ELF-1 (cell line): ENCODE measurements at regions not wholly inside any gene's neighbourhood (a gene's known extent, or its start where the extent isn't known, plus 50 kb on each side); places are given as distances from the start of the nearest gene placed in this dataset.
"Not testable (repeated sequence)": the region's sequence is repeated elsewhere in the genome, so short reads cannot be mapped to it uniquely, and the experiment has no call there.

Experiments
- DNase-seq: peaks from one replicate; pipeline ENCODE4 v3.0.0-alpha.2; 2016; ENCODE audit warnings: low read depth, low spot score

DNA sequence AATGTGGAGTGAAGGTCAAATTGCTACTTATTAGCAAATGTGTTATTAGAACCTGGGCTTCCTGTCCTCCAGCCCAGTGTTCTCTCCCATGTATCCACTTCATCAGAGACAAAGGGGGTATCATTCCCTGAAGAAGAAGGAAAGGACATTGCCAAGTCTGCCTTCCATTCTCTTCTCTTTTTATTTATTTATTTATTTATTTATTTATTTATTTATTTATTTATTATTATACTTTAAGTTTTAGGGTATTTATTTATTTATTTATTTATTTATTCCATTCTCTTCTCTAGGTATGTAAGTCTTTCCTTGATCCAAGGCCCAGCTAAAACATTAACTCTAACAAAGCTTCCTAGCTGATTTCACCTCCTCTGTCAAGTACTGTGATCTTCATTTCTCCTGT, 277.8 kb upstream of the DNAJC19 start:
- no peak for DNase-seq

DNA sequence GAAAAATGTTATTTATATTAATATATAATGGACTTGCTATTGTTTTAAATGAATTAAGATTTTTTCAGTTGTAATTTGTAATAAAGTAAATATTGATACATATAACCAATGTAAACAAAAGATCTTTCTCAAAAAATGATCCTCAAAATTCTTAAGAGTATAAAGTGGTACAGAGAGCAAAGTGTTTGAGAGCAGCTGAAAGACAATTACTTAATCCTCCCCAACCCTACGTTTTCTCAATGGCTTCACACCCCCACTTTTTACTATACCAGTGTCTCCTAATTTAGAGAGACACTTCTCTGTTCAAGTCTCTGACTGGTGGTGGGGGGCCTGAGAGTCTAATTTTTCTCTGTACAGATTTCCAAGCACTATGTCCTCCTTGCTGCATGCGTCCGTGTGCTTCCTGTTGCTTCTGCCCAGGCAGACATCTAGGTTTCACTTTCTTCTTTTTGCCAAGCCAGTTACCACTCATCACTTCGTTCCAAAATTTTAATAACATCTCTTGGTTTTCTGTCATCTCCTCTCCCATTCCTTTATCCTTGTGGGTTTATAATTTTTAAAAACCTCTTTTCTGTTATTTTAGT, 276.3 kb upstream of the DNAJC19 start:
- no peak for DNase-seq

DNA sequence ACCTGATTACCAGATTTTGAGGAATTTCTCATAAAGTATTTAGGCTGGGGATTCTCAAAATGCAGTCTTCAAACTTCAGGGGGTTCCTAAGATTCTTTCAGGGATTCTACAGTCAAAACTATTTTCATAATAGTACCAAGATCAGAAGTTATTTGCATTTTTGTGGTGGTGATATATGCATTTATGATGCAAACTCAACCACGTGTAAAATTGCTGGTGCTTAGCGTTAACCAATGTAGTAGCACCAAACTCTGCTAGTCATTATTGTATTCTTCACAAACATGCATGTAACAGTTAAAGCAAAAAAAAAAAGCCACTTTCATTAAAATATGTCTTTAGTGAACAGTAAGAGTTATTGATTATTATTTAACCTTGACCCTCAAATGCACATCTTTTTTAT, 274.9 kb upstream of the DNAJC19 start:
- DNase-seq: no peak

DNA sequence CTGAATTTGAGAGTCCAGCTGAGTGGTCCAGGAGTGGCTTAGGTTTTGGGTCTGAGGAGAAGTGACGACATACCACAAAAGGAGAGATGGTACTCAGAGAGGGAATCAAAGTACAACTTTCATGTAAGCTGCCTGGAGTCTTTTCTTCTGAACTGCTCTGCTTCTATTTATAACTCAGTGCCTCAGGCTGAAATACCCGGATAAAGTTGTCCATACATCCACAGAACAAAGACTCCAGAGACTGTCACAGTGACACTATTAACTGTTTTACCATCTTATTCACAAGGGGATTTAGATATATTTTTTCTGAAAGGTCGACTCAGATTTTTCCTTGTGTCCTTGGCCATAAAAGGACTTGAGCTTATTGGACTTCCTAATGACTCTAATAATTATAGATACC, 264.3 kb upstream of the DNAJC19 start:
- peak; percentile 20 for DNase-seq

DNA sequence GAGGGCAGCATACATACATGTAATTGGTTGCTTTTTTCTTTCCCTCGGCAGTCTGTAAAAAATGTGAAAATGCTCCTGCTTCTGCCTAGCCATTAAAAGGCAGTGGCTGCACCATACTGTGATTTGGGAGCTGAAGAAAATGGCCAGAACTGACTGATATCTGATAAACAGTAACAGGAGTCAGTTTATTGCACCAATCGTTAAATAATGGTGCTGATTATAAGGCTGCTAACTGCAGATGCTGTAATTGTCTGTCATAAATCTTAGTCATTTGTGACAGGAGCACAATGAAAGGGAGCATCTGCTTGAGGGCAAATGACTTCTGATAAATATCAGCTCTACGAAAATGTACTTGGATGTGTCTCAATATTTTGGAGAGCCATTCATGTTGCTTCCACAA, 263.1 kb upstream of the DNAJC19 start:
- DNase-seq: peak; percentile 8

DNA sequence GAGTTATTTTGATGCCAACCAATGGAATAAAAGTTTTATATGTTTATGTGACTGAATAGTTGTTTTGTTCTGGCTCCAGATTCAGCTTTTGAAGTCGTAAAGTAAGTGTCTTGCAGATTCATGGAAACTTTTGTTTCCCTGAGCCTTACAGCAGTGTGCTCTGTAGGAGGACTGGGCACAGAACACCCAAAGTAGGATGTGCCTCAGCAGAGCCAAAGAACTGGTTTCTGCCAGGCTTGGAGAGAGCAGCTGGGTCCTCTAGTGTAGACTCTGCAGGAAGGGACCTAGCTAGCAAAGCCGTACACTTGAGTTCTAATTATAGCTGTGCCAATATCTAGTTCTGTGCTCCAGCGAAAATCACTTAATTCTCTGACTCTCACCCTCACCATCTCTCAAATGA, 261.2 kb upstream of the DNAJC19 start:
- no peak for DNase-seq

DNA sequence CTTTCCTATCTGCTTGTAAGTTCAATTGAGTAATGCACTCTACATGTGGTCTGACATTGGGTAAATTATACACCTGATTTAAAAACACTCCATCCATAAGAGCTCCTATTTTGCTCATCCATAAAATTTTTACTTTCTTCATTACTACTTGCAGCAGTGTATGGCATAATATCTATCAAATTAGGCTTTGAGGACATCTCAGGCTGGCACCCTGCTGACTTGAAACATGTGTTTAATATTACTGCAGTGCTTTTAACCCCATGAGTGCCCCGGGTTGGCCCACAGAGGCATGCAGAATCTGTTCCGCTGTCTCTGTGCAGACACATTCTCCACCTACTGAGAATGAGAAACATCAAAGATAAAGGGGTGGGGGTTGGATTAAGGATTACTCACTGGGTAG, 249.9 kb upstream of the DNAJC19 start:
- DNase-seq: no peak

DNA sequence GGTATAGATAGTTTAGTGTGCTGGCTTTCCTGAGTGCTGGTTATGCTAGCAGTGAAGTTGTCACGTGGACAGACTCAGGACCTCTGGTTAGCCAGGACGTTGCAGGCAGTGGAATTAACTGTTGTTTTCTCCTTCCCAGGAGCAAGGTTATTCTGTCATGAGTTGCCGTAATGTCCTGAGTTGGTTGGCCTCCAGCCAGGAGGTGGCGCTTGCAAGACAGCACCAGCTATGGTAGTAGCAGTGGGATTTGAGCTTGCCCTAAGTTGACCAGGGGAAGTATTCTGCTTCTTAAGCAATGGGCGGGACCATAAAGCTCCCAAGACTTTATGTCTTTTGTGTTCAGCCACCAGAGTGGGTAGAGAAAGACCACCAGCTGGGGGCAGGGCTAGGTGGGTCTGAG, 240.7 kb upstream of the DNAJC19 start:
- DNase-seq: peak; percentile 13

DNA sequence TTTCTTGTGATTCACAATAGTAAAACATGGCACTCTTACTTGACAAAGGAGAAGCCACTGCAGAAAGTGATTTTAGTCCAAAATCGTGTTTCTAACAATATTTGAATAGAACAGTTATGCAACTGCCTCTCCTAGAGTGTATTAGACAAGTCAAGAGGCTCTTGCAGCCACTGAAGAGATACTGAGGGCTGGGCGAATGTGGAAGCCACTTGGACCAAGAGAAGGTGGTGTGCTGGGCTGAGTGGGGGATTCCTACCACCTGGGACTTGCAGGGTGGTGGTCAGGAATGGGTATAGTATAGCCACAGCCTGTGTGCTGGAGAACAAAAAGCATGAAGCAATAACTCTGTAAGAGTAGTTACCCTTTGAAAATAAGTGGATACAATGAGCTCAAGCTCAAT, 223.8 kb upstream of the DNAJC19 start:
- no peak for DNase-seq

DNA sequence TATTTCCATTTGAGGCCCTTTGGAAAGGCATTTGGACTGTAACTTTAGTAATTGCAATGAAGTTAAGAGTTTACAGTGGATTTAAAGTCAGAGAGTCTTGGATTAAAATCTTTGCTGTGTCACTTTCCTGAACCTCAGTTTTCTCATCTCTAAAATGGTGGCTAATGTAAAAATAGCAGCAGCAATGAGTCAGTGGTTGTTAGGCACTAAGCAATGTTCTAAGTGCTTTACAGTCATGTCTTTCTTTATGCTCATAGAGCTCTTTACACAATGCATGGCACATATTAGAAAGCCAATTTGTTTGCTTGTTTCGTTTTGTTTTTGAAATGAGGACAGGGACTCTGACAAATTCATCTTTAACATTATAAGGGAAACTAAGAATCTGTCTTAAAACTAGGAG, 222.7 kb upstream of the DNAJC19 start:
- no peak for DNase-seq

DNA sequence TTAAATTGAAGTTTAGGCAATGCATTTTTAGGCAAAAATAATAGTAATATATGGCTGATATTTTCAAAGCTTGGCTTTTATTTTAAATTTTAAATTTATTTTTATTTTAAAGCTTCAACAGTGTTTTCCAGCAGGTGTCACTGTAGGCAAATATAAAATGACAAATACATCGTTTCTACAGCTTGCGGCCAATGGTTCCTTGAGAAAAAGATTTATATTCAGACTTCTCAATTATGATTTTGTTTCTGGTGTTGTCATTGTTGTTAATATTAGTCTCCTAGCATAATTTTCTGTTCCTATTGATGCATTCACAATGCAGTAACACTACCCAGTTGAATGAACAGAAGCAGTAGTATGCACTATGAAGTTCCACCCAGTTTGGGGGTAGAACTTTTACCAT, 220.7 kb upstream of the DNAJC19 start:
- DNase-seq: no peak

DNA sequence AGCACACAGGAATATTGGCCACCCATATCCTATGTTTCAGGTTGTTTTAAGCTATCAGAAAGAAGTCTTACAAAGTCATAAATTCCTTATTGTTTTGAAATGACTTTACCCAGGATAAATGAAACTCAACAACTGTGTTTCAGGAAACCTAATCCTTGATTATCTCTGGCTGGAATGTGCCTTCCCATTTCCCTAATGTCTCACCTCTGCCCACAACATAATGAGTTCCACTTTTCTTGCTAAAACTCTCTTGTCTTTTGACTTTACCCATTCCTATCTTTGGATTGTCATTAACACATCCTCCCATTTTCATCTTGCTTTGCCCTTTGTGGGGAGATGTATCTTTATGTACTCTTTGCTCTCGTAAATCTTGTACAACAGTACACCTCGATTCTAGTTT, 200.0 kb upstream of the DNAJC19 start:
- no peak for DNase-seq

DNA sequence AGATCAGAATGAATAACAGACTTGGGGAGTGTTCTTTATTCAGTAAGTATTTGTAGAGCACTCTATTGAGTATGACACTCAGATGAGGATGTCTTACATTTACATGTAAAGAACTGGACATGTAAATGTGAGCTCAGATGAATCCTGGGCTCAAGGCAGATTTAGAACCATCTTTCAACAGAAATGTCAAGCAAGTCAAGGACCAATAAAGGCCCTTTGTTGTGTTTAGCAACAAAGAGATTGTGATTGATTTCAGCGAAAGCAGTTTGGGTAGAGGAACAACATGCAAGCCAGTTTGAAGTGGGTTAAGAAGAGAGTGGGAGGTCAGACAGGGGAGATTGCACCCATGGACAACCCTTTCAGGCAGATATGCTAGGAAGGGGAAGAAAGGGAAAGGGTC, 194.2 kb upstream of the DNAJC19 start:
- no peak for DNase-seq

DNA sequence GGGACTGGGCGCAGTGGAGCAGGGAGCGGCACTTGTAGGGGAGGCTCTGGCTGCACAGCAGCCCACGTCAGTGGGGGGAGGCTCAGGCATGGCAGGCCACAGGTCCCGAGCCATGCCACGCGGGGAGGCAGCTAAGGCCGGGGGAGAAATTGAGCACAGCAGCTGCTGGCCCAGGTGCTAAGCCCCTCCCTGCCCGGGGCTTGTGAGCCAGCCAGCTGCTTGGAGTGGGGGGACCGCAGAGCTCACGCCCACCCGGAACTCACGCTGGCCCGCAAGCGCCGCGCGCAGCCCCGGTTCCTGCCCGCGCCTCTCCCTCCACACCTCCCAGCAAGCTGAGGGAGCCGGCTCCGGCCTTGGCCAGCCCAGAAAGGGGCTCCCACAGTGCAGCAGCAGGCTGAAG, 193.5 kb upstream of the DNAJC19 start:
- DNase-seq: not testable (repeated sequence)

DNA sequence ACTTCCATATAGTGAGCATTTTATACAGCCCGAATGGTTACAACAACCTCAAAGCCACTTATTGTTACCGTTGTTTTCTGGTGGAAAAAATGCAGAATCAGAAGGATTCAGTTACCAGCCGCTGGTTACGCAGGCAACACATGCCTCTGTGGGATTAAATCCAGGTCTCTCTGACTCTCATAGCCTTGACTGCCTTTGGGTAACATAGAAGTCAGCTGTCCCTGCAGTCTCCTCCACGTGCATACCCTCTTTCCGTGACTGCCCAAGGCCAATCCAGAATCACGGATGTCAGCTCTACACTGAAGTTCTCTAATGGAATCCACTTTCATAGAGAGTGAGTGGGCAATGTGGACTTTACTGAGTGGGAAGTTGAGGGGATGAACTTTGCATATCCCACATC, 189.5 kb upstream of the DNAJC19 start:
- DNase-seq: no peak

DNA sequence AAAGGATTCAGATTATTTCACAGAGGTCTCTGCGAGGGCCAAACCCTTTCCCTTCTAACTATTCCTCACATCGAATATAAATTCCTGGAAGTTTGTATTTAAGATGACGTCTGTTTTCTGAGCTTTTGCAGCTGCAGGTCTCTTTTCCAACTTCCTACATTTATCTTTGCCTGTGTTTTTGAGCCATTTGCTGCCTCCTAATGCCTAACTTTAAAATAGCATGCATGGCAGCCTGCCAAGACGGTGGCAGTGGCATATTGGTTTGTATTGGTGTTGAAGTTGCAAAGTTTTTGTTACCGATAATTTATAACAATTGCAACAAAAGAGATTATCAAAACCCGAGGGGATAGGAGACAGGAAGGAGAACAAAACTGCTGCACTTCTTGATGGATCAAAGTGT, 187.1 kb upstream of the DNAJC19 start:
- DNase-seq: peak; percentile 30

DNA sequence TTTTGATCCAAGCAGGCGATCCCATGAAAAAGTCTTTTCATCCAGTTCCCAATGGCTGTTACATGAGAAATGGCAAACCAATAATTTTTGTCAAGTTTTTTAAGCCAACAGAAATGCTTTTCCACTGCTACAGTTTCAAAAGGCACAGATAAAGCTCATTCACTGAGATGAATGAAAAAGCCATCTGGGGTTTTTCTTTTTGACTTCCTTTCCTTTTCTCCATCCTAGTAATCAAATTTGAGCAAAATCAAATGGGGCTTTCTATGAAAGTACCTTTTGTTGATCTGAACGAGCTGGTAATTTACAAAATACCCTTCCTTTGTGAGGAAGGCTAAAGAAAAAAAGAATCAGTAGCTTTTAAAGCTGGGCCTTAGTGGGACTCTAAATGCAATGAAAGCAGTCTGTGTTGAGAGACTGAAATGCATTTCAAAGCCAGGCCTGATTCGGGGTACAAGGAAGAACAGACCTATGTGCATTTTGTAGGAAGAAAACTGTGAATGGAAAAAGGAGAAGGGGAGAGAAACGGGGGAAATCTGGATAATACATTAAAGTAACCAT, 185.2 kb upstream of the DNAJC19 start:
- no peak for DNase-seq

DNA sequence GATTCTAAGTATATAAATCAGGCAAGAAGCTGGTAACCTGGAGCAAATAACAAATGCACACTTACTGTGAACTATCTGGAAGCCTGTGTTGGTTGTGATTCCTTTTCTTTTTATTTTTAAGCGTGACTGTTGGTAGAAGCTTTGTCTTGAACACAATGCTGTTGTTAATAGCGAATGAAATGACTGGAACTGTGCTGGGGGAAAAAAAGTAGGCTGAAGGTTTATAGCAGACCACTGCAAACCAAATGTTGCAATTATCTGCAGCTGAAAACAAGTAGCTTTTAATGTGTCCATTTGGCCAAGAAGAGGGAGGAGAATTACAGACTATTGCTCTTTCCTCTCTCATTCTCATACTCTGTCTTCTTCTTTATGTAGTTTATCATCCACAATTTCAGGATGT, 184.5 kb upstream of the DNAJC19 start:
- no peak for DNase-seq

DNA sequence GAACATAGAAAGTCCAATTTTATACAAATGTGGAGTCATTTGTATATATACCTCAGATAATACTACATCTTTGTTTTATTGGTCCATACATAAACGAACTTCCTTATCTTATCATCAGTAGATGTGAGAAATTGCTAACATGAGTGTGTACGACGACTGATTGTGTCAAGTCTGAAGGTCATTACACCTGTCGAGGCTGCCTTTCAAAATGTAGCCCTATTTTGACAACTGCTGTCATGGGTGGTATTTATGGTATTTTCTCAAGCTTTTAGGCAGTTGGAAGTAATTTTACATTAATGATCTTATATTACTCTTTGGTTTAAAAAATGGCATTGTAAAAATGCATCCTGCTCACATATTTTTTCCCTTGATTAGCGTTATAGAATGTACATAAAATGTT, 183.7 kb upstream of the DNAJC19 start:
- no peak for DNase-seq

DNA sequence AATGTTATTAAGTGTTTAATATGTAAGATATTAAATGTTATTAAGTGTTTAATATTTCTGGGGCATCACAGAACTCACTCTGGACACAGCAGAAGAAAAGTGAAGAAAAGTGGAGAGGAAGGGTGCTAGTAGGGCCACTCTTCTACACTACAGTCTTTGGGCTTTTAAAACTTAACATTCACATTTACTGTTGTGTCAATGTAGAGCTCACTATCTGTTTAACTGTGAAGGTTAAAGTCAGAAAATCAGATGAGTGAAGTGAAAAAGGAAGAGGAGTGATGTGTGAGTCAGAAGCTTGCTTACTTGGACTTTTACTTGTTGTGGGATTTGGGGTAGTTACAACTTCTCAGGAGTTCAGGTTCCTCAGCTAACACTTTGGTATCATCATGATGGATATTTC, 145.3 kb upstream of the DNAJC19 start:
- no peak for DNase-seq

DNA sequence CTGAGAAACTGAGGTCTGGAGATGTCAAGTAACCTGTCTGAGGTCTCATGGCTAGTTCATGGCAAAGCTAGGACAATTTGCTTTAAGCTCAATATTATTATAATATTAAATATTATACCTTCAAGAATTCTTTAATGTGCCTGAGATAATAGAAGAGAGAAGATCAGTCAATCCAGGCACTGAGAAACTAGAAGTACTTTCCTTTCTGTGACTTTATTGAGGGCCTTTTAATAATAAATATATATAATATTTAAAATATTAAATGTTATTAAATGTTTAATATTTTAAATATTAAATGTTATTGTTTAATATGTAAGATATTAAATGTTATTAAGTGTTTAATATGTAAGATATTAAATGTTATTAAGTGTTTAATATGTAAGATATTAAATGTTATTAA, 144.3 kb upstream of the DNAJC19 start:
- no peak for DNase-seq

DNA sequence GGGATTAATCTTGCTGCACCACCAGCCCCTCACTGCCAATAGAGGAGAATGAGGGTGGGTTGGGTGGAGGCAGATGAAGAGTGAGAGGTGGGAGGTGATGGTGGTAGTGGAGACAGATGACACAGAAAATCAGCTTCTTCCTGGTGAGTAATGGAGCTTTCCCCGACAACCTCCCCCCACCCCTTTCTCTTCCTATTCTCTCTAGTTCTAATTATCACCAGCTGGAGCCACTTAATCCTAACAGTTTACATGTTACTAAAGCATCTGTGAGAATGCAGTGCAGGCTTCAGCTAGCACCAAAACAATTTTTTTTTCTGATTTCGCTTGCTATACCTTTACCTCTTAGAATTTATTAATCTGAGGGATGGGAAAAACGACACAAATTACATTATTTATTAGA, 116.1 kb upstream of the DNAJC19 start:
- DNase-seq: no peak

DNA sequence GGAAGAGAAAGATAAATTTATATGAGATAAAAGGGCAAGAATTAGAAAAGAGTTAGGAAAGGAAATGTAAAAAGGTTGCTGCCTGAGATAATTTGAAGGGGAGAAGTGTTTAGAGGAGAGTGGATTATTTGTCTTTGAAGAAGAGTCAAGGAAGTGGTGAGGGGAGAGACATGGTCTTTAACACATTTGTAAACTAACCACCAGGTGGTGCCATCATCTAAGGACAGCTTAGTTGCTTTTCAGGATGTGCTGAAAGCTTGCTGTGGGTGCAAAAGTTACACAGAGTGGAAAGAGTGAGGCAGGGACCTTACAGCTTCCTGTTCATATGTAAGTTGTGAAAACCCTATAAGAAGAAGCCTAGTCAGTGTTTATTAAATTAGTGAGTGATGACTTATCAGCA, 114.1 kb upstream of the DNAJC19 start:
- peak; percentile 39 for DNase-seq

DNA sequence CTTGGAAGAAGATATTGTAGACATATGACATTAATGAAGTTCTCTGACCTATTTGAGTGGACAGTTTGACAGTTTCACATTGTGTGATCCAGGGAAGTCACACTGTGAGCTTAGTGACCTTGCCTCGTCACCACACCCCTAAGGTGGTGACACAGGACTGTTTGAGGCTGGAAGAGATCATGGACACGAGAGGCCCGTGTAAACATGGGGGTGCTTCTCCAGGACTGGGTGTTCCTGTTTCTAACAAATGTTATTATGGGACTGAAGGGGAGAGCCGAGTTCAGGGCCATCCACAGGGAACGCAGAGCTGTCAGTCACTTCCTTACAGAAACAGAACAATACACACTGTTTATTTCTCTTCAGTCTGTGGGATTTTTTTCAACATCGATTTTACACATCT, 96.5 kb upstream of the DNAJC19 start:
- no peak for DNase-seq
